ENCODE measurements at regions not wholly inside any gene's neighbourhood (a gene's known extent, or its start where the extent isn't known, plus 50 kb on each side); places are given as distances from the start of the nearest gene placed in this dataset.

DNA sequence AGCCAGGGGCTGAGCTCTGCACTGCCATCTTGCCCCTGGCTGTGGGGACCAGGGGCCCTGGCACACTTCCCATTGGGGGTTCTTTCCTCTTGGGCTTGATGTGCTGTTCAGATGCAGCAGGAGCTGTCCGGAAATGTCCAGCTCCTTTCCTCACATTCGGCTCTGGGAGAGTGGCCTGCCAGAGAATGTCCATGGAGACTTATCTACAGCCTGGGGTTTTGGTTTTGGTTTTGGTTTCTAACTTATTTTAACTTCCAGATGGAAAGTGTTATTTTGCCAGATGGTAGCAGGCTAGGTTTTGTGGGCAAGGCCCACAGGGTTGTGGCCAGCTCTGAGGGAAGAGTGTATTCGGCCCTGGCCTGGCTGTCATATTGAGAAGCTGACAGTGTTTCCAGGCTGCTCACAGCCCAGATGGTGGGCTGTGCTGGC lies 177.3 kb downstream of the ANKRD30B start:
- Histone ChIP-seq H3K4me3 (no peak overlapping the region), H3K27ac (no peak overlapping the region), H3K36me3 (no peaks in the 10 kb centered on the region), H3K4me1 (no peaks in the 10 kb centered on the region), H3K27me3 (no peaks in the 10 kb centered on the region), H3K9me3 (no peaks in the 10 kb centered on the region)
- peak in 1 of 2 donors; percentile 64 for DNase-seq (ENCODE audit: low spot score in 2 of 2)
- TF ChIP-seq, protein P1, sequence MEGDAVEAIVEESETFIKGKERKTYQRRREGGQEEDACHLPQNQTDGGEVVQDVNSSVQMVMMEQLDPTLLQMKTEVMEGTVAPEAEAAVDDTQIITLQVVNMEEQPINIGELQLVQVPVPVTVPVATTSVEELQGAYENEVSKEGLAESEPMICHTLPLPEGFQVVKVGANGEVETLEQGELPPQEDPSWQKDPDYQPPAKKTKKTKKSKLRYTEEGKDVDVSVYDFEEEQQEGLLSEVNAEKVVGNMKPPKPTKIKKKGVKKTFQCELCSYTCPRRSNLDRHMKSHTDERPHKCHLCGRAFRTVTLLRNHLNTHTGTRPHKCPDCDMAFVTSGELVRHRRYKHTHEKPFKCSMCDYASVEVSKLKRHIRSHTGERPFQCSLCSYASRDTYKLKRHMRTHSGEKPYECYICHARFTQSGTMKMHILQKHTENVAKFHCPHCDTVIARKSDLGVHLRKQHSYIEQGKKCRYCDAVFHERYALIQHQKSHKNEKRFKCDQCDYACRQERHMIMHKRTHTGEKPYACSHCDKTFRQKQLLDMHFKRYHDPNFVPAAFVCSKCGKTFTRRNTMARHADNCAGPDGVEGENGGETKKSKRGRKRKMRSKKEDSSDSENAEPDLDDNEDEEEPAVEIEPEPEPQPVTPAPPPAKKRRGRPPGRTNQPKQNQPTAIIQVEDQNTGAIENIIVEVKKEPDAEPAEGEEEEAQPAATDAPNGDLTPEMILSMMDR (IDR thresholded peaks at IDR 0.05): no peak
- TF ChIP-seq POLR2AphosphoS5 (IDR thresholded peaks at IDR 0.05) (no peak), POLR2A (IDR thresholded peaks at IDR 0.05) (no peak), EP300 (IDR thresholded peaks at IDR 0.05) (no peak)
- 57% methylated on average over 3 of the region's 3 CpGs for WGBS

DNA sequence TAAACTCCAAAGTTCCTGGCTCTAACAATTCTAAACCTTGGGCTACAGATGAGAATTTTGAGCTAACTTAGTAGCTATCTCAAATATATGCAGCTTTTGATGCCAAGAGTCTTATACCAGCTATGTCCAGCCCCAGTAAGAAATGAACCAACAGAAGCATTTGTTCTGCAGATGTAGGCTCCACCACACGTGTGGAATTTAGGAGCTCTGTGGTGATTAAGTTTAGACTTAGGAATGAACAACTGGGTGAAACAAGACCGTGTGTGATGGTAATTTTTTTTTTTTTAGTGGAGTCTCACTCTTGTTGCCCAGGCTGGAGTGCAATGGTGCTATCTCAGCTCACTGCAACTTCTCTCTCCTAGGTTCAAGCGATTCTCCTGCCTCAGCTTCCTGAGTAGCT lies 179.7 kb downstream of the ANKRD30B start:
- 71% methylated on average over 3 of the region's 3 CpGs for WGBS
- DNase-seq (ENCODE audit: low spot score in 2 of 2): no peak
- H3K27ac ChIP-seq: no peak overlapping the region
- H3K36me3 ChIP-seq: no peaks in the 10 kb centered on the region
- H3K27me3 ChIP-seq: no peaks in the 10 kb centered on the region
- TF ChIP-seq POLR2AphosphoS5 (IDR thresholded peaks at IDR 0.05) (no peak), EP300 (IDR thresholded peaks at IDR 0.05) (no peak), POLR2A (IDR thresholded peaks at IDR 0.05) (no peak)
- TF ChIP-seq, protein P1 (IDR thresholded peaks at IDR 0.05): no peak
- H3K4me1 ChIP-seq: no peaks in the 10 kb centered on the region
- no peaks in the 10 kb centered on the region for H3K9me3 ChIP-seq
- H3K4me3 ChIP-seq: no peak overlapping the region

DNA sequence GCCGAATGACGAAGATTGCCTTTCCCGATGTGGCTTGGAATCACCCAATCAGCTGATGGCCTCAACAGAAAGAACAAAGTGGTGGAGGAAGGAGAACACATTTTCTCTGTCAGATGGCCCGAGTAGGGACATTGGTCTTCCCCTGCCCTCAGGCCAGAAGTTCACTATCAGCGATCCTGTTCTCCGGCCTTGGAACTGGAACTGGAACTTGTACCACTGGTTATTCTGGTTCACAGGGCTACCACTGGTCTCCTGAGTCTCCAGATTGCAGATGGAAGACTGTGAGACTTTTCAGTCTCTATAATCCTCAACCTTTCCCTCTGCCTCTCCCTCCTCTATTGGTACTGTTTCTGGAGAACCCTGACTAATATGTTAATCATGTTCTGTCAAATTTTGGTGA lies 180.4 kb downstream of the ANKRD30B start:
- H3K4me1 ChIP-seq: no peaks in the 10 kb centered on the region
- DNase-seq (ENCODE audit: low spot score in 2 of 2): peak in 1 of 2 donors; percentile 31
- no peak overlapping the region for H3K27ac ChIP-seq
- no peaks in the 10 kb centered on the region for H3K27me3 ChIP-seq
- no peak overlapping the region for H3K4me3 ChIP-seq
- WGBS: 90% methylated on average over 6 of the region's 6 CpGs
- TF ChIP-seq, protein P1 (IDR thresholded peaks at IDR 0.05): no peak
- TF ChIP-seq POLR2AphosphoS5 (IDR thresholded peaks at IDR 0.05) (no peak), POLR2A (IDR thresholded peaks at IDR 0.05) (no peak), EP300 (IDR thresholded peaks at IDR 0.05) (no peak)
- no peaks in the 10 kb centered on the region for H3K36me3 ChIP-seq
- no peaks in the 10 kb centered on the region for H3K9me3 ChIP-seq

DNA sequence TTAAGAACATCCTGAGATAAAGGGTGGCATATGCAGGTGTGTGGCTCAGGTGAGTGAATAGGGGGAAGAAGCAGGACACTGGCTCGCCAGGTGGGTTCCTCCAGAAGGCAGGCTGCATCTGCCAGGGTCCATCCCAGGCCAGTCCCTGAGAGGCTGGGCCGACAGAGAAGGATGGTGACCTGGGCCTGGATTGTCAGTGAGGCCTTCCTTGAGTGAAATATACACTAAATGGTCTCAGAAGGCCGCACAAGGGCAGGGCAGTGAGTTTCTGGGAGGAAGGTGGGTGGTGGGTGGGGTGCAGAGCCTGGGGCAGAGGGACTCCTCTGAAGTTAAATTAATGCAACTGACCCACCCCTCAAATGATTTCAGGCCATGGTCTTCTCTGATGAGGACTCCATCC lies 182.1 kb downstream of the ANKRD30B start:
- Histone ChIP-seq H3K27me3 (no peaks in the 10 kb centered on the region), H3K4me3 (no peak overlapping the region), H3K4me1 (no peaks in the 10 kb centered on the region), H3K36me3 (no peaks in the 10 kb centered on the region), H3K27ac (no peak overlapping the region), H3K9me3 (no peaks in the 10 kb centered on the region)
- peak in 1 of 2 donors; percentile 57 for DNase-seq (ENCODE audit: low spot score in 2 of 2)
- no peak for TF ChIP-seq EP300 (IDR thresholded peaks at IDR 0.05)
- no peak for TF ChIP-seq POLR2AphosphoS5 (IDR thresholded peaks at IDR 0.05)
- TF ChIP-seq POLR2A (IDR thresholded peaks at IDR 0.05): no peak
- TF ChIP-seq, protein P1 (IDR thresholded peaks at IDR 0.05): no peak
- WGBS: 67% methylated on average over 3 of the region's 3 CpGs

DNA sequence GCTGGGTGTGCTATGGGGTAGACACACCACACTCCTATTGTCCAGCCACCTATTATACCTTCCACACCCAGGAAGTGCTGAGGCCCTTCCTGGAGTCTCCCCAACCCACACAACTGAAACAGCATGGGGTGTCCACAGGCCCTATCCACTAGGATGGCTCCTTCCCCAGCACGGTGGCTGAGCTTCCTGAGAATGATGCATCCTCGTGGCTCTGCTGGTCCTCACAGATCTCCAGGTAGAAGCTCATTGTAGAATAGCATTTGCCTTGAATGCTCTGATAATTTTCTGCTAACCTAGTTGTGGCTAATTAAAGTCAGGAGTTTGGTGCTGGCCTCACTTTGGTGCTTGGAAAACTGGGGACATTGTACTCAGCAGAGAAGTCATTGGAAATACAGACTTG lies 182.6 kb downstream of the ANKRD30B start:
- no peaks in the 10 kb centered on the region for H3K9me3 ChIP-seq
- TF ChIP-seq POLR2A (IDR thresholded peaks at IDR 0.05) (no peak), EP300 (IDR thresholded peaks at IDR 0.05) (no peak), POLR2AphosphoS5 (IDR thresholded peaks at IDR 0.05) (no peak)
- TF ChIP-seq, protein P1 (IDR thresholded peaks at IDR 0.05): no peak
- no peaks in the 10 kb centered on the region for H3K36me3 ChIP-seq
- DNase-seq (ENCODE audit: low spot score in 2 of 2): peak in 1 of 2 donors; percentile 59
- H3K4me3 ChIP-seq: no peak overlapping the region
- H3K4me1 ChIP-seq: no peaks in the 10 kb centered on the region
- 77% methylated on average over 2 of the region's 2 CpGs for WGBS
- no peaks in the 10 kb centered on the region for H3K27me3 ChIP-seq
- H3K27ac ChIP-seq: no peak overlapping the region
